ENCODE measurements at regions not wholly inside any gene's neighbourhood (a gene's known extent, or its start where the extent isn't known, plus 50 kb on each side); places are given as distances from the start of the nearest gene placed in this dataset.

- Mint-ChIP-seq H3K36me3 (ENCODE audit: insufficient read depth, unreplicated experiment) (peaks cover 3% of the 10 kb centered on the region), H3K27ac (ENCODE audit: unreplicated experiment) (no peak overlapping the region), H3K27me3 (ENCODE audit: insufficient read depth, unreplicated experiment) (no peaks in the 10 kb centered on the region), H3K9me3 (ENCODE audit: unreplicated experiment) (no peaks in the 10 kb centered on the region), H3K4me1 (ENCODE audit: low read depth, unreplicated experiment) (peaks cover 18% of the 10 kb centered on the region), H3K4me3 (ENCODE audit: unreplicated experiment) (no peak overlapping the region)
- H3K4me3 ChIP-seq (ENCODE audit: low read depth, low read length) = no peak overlapping the region
- ChIA-PET POLR2A (no interaction called here), CTCF (no interaction called here)
- no peak for TF ChIP-seq CTCF (IDR thresholded peaks at IDR 0.05; ENCODE audit: insufficient read depth in 1 of 2, low read depth in 1 of 2, low read length in 1 of 2, severe bottlenecking in 1 of 2, unreplicated experiment in 1 of 2)
- no peak for DNase-seq
- peaks cover 17% of the 10 kb centered on the region for H3K4me1 ChIP-seq
- no peaks in the 10 kb centered on the region for H3K27me3 ChIP-seq (replicated peaks; ENCODE audit: control insufficient read depth, insufficient read depth, low read length)
- no peaks in the 10 kb centered on the region for H3K36me3 ChIP-seq (ENCODE audit: control insufficient read depth, insufficient read depth, low read length)
- H3K9me3 ChIP-seq = 0 out of 2 replicates have a peak, but pooled peaks cover 3% of the 10 kb centered on the region
- BruUV-seq (replicated peaks) = no TSS peak
- intact Hi-C loops (cut with micrococcal nuclease; ENCODE audit: unreplicated experiment) = no loop called here
Measured at GRCh38 chr20:22495789-22496188, 88.6 kb downstream of the FOXA2 start.

GRCh38 chr20:22495172-22495571, 89.2 kb downstream of the FOXA2 start:
- intact Hi-C loops (cut with micrococcal nuclease; ENCODE audit: unreplicated experiment) = no loop called here
- H3K9me3 ChIP-seq = 0 out of 2 replicates have a peak, but pooled peaks cover 3% of the 10 kb centered on the region
- Mint-ChIP-seq H3K36me3 (ENCODE audit: insufficient read depth, unreplicated experiment) (peaks cover 9% of the 10 kb centered on the region), H3K27ac (ENCODE audit: unreplicated experiment) (no peak overlapping the region), H3K9me3 (ENCODE audit: unreplicated experiment) (no peaks in the 10 kb centered on the region), H3K4me3 (ENCODE audit: unreplicated experiment) (no peak overlapping the region), H3K4me1 (ENCODE audit: low read depth, unreplicated experiment) (peaks cover 24% of the 10 kb centered on the region), H3K27me3 (ENCODE audit: insufficient read depth, unreplicated experiment) (no peaks in the 10 kb centered on the region)
- no peak for DNase-seq
- H3K4me1 ChIP-seq = peaks cover 17% of the 10 kb centered on the region
- TF ChIP-seq CTCF (IDR thresholded peaks at IDR 0.05; ENCODE audit: insufficient read depth in 1 of 2, low read depth in 1 of 2, low read length in 1 of 2, severe bottlenecking in 1 of 2, unreplicated experiment in 1 of 2) = no peak
- H3K4me3 ChIP-seq (ENCODE audit: low read depth, low read length) = no peak overlapping the region
- ChIA-PET POLR2A (no interaction called here), CTCF (no interaction called here)
- BruUV-seq (replicated peaks) = no TSS peak
- no peaks in the 10 kb centered on the region for H3K36me3 ChIP-seq (ENCODE audit: control insufficient read depth, insufficient read depth, low read length)
- H3K27me3 ChIP-seq (replicated peaks; ENCODE audit: control insufficient read depth, insufficient read depth, low read length) = no peaks in the 10 kb centered on the region

GRCh38 chr20:22492497-22492896, 91.9 kb downstream of the FOXA2 start:
- Mint-ChIP-seq H3K4me3 (ENCODE audit: unreplicated experiment) (no peak overlapping the region), H3K4me1 (ENCODE audit: low read depth, unreplicated experiment) (peaks cover 34% of the 10 kb centered on the region), H3K27ac (ENCODE audit: unreplicated experiment) (peak overlapping the region; percentile 98), H3K27me3 (ENCODE audit: insufficient read depth, unreplicated experiment) (no peaks in the 10 kb centered on the region), H3K9me3 (ENCODE audit: unreplicated experiment) (no peaks in the 10 kb centered on the region), H3K36me3 (ENCODE audit: insufficient read depth, unreplicated experiment) (peaks cover 14% of the 10 kb centered on the region)
- Histone ChIP-seq H3K4me3 (ENCODE audit: low read depth, low read length) (no peak overlapping the region), H3K9me3 (no peaks in the 10 kb centered on the region), H3K4me1 (peaks cover 32% of the 10 kb centered on the region), H3K36me3 (ENCODE audit: control insufficient read depth, insufficient read depth, low read length) (no peaks in the 10 kb centered on the region), H3K27me3 (replicated peaks; ENCODE audit: control insufficient read depth, insufficient read depth, low read length) (no peaks in the 10 kb centered on the region)
- no TSS peak for BruUV-seq (replicated peaks)
- TF ChIP-seq CTCF (IDR thresholded peaks at IDR 0.05; ENCODE audit: insufficient read depth in 1 of 2, low read depth in 1 of 2, low read length in 1 of 2, severe bottlenecking in 1 of 2, unreplicated experiment in 1 of 2) = peak in 1 of 2 experiments; percentile 16
- ChIA-PET CTCF (interaction anchor here (0.6 to 1.1 kb wide), 4 partner anchors 20 to 92 kb away, joined by 3 to 7 read pairs (median 4); no protein-coding TSS in a partner anchor), POLR2A (interaction anchor here (0.6 to 1.2 kb wide), 2 partner anchors 92 to 225 kb away, joined by 3 read pairs; no protein-coding TSS in a partner anchor)
- DNase-seq = no peak
- intact Hi-C loops (cut with micrococcal nuclease; ENCODE audit: unreplicated experiment) = no loop called here

All from Caco-2 (cell line).